ENCODE measurements at regions not wholly inside any gene's neighbourhood (a gene's known extent, or its start where the extent isn't known, plus 50 kb on each side); places are given as distances from the start of the nearest gene placed in this dataset.

- TF ChIP-seq, protein P1, sequence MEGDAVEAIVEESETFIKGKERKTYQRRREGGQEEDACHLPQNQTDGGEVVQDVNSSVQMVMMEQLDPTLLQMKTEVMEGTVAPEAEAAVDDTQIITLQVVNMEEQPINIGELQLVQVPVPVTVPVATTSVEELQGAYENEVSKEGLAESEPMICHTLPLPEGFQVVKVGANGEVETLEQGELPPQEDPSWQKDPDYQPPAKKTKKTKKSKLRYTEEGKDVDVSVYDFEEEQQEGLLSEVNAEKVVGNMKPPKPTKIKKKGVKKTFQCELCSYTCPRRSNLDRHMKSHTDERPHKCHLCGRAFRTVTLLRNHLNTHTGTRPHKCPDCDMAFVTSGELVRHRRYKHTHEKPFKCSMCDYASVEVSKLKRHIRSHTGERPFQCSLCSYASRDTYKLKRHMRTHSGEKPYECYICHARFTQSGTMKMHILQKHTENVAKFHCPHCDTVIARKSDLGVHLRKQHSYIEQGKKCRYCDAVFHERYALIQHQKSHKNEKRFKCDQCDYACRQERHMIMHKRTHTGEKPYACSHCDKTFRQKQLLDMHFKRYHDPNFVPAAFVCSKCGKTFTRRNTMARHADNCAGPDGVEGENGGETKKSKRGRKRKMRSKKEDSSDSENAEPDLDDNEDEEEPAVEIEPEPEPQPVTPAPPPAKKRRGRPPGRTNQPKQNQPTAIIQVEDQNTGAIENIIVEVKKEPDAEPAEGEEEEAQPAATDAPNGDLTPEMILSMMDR (IDR thresholded peaks at IDR 0.05) = no peak
- TF ChIP-seq POLR2A (IDR thresholded peaks at IDR 0.05) = no peak
Measured at GRCh38 chr18:76213991-76214390, 281.1 kb downstream of the ZNF516 start.
